Ishikawa (cell line): ENCODE measurements at regions not wholly inside any gene's neighbourhood (a gene's known extent, or its start where the extent isn't known, plus 50 kb on each side); places are given as distances from the start of the nearest gene placed in this dataset.

Experiments used
- CEBPB ChIP-seq: IDR thresholded peaks from 2 replicates; pipeline ENCODE4 v1.6.1; 2012
- CREB1 ChIP-seq: IDR thresholded peaks from 2 replicates; pipeline ENCODE4 v1.6.1; 2012; ENCODE audit warnings: low read depth
- EGR1 ChIP-seq: IDR thresholded peaks from 2 replicates; pipeline ENCODE4 v1.6.1; 2012
- EP300 ChIP-seq: IDR thresholded peaks from 2 replicates; pipeline ENCODE4 v1.6.1; 2012; ENCODE audit warnings: borderline replicate concordance
- FOXM1 ChIP-seq: IDR thresholded peaks from 2 replicates; pipeline ENCODE4 v1.6.1; 2012; ENCODE audit warnings: low read depth, borderline replicate concordance
- MAX ChIP-seq: IDR thresholded peaks from 2 replicates; pipeline ENCODE4 v1.6.1; 2012
- NFIC ChIP-seq: IDR thresholded peaks from 2 replicates; pipeline ENCODE4 v1.6.1; 2012
- RAD21 ChIP-seq: IDR thresholded peaks from 2 replicates; pipeline ENCODE4 v1.6.1; 2012; ENCODE audit warnings: low read depth
- TAF1 ChIP-seq: IDR thresholded peaks from 2 replicates; pipeline ENCODE4 v1.6.1; 2012; ENCODE audit warnings: low read depth, mild to moderate bottlenecking
- TEAD4 ChIP-seq: IDR thresholded peaks from 2 replicates; pipeline ENCODE4 v1.6.1; 2012
- USF1 ChIP-seq: IDR thresholded peaks from 2 replicates; pipeline ENCODE4 v1.6.1; 2012
- YY1 ChIP-seq: IDR thresholded peaks from 2 replicates; pipeline ENCODE4 v1.6.1; 2012; ENCODE audit warnings: low read depth
- TF ChIP-seq, protein P1 (sequence below): IDR thresholded peaks from 2 replicates; pipeline ENCODE4 v1.6.1; 2012; ENCODE audit warnings: low read depth, mild to moderate bottlenecking

GRCh38 chr9:86754581-86755560, 192.4 kb downstream of the GAS1 start:
- TF ChIP-seq CEBPB (no peak), TAF1 (no peak), RAD21 (no peak), EP300 (no peak), USF1 (no peak), MAX (no peak), YY1 (no peak), NFIC (no peak), FOXM1 (no peak), TEAD4 (no peak), EGR1 (no peak), CREB1 (no peak)
- TF ChIP-seq, protein P1, sequence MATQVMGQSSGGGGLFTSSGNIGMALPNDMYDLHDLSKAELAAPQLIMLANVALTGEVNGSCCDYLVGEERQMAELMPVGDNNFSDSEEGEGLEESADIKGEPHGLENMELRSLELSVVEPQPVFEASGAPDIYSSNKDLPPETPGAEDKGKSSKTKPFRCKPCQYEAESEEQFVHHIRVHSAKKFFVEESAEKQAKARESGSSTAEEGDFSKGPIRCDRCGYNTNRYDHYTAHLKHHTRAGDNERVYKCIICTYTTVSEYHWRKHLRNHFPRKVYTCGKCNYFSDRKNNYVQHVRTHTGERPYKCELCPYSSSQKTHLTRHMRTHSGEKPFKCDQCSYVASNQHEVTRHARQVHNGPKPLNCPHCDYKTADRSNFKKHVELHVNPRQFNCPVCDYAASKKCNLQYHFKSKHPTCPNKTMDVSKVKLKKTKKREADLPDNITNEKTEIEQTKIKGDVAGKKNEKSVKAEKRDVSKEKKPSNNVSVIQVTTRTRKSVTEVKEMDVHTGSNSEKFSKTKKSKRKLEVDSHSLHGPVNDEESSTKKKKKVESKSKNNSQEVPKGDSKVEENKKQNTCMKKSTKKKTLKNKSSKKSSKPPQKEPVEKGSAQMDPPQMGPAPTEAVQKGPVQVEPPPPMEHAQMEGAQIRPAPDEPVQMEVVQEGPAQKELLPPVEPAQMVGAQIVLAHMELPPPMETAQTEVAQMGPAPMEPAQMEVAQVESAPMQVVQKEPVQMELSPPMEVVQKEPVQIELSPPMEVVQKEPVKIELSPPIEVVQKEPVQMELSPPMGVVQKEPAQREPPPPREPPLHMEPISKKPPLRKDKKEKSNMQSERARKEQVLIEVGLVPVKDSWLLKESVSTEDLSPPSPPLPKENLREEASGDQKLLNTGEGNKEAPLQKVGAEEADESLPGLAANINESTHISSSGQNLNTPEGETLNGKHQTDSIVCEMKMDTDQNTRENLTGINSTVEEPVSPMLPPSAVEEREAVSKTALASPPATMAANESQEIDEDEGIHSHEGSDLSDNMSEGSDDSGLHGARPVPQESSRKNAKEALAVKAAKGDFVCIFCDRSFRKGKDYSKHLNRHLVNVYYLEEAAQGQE, result no peak
